Loucy (cell line): ENCODE measurements at regions not wholly inside any gene's neighbourhood (a gene's known extent, or its start where the extent isn't known, plus 50 kb on each side); places are given as distances from the start of the nearest gene placed in this dataset.

Experiments
- EZH2phosphoT487 ChIP-seq: fragments of 200-600 bp; IDR thresholded peaks from 2 replicates; pipeline ENCODE4 v1.6.1; 2018; ENCODE audit warnings: antibody characterized with exemption, mild to moderate bottlenecking, moderate library complexity, borderline replicate concordance
- TF ChIP-seq, protein P1 (sequence below): fragments of 200-600 bp; sonication (generic); conservative IDR thresholded peaks from 2 replicates; pipeline ENCODE4 v1.5.1; 2014; ENCODE audit warnings: mild to moderate bottlenecking, antibody characterized with exemption, low read length

- TF ChIP-seq, protein P1, sequence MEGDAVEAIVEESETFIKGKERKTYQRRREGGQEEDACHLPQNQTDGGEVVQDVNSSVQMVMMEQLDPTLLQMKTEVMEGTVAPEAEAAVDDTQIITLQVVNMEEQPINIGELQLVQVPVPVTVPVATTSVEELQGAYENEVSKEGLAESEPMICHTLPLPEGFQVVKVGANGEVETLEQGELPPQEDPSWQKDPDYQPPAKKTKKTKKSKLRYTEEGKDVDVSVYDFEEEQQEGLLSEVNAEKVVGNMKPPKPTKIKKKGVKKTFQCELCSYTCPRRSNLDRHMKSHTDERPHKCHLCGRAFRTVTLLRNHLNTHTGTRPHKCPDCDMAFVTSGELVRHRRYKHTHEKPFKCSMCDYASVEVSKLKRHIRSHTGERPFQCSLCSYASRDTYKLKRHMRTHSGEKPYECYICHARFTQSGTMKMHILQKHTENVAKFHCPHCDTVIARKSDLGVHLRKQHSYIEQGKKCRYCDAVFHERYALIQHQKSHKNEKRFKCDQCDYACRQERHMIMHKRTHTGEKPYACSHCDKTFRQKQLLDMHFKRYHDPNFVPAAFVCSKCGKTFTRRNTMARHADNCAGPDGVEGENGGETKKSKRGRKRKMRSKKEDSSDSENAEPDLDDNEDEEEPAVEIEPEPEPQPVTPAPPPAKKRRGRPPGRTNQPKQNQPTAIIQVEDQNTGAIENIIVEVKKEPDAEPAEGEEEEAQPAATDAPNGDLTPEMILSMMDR: no peak
- no peak for TF ChIP-seq EZH2phosphoT487
Observed at GRCh38 chr12:127143020-127143419, 1124.0 kb upstream of the TMEM132C start.
